GM19452 (cell line): ENCODE measurements at regions not wholly inside any gene's neighbourhood (a gene's known extent, or its start where the extent isn't known, plus 50 kb on each side); places are given as distances from the start of the nearest gene placed in this dataset.
A peak's percentile ranks its signal among the peaks of the same experiment; 100 is the strongest.
"Not testable (repeated sequence)": the region's sequence is repeated elsewhere in the genome, so short reads cannot be mapped to it uniquely, and the experiment has no call there.

Experiments used
- ATAC-seq: cut with Tn5 transposase; IDR thresholded peaks from one replicate; pipeline ENCODE4 v1.9.1; 2021; ENCODE audit not compliant: unreplicated experiment

GRCh38 chr18:9009703-9010488 lies 92.6 kb upstream of the NDUFV2 start:
- ATAC-seq = no peak

- ATAC-seq = no peak
These were observed 91.1 kb upstream of the NDUFV2 start for GRCh38 chr18:9011431-9011830.

- no peak for ATAC-seq
These were observed 88.5 kb upstream of the NDUFV2 start for GRCh38 chr18:9013926-9014373.

- ATAC-seq = no peak
These were observed 86.8 kb upstream of the NDUFV2 start for GRCh38 chr18:9015689-9016088.

GRCh38 chr18:9016633-9017166 lies 85.8 kb upstream of the NDUFV2 start:
- peak; percentile 36 for ATAC-seq

GRCh38 chr18:9017167-9017904 lies 85.2 kb upstream of the NDUFV2 start:
- peak; percentile 90 for ATAC-seq

GRCh38 chr18:9017905-9018227 lies 84.6 kb upstream of the NDUFV2 start:
- ATAC-seq = no peak

- no peak for ATAC-seq
These were observed 83.4 kb upstream of the NDUFV2 start for GRCh38 chr18:9019135-9019534.

- no peak for ATAC-seq
These were observed 82.3 kb upstream of the NDUFV2 start for GRCh38 chr18:9020221-9020620.

GRCh38 chr18:9021458-9021857 lies 81.0 kb upstream of the NDUFV2 start:
- no peak for ATAC-seq

- no peak for ATAC-seq
These were observed 79.9 kb upstream of the NDUFV2 start for GRCh38 chr18:9022397-9023155.

- not testable (repeated sequence) for ATAC-seq
These were observed 78.4 kb upstream of the NDUFV2 start for GRCh38 chr18:9024031-9024646.

GRCh38 chr18:9025091-9025838 lies 77.2 kb upstream of the NDUFV2 start:
- ATAC-seq = no peak

GRCh38 chr18:9029131-9029530 lies 73.4 kb upstream of the NDUFV2 start:
- no peak for ATAC-seq

GRCh38 chr18:9032519-9032918 lies 70.0 kb upstream of the NDUFV2 start:
- ATAC-seq = no peak

- ATAC-seq = no peak
These were observed 64.1 kb upstream of the NDUFV2 start for GRCh38 chr18:9038277-9038871.

GRCh38 chr18:9039441-9040071 lies 62.9 kb upstream of the NDUFV2 start:
- no peak for ATAC-seq

- no peak for ATAC-seq
These were observed 59.6 kb upstream of the NDUFV2 start for GRCh38 chr18:9042766-9043481.

GRCh38 chr18:9043581-9043980 lies 58.9 kb upstream of the NDUFV2 start:
- ATAC-seq = no peak
